HG03064 (cell line): ENCODE measurements at regions not wholly inside any gene's neighbourhood (a gene's known extent, or its start where the extent isn't known, plus 50 kb on each side); places are given as distances from the start of the nearest gene placed in this dataset.
"Not testable (repeated sequence)": the region's sequence is repeated elsewhere in the genome, so short reads cannot be mapped to it uniquely, and the experiment has no call there.

Experiments used
- ATAC-seq: cut with Tn5 transposase; IDR thresholded peaks from one replicate; pipeline ENCODE4 v1.9.1; 2021; ENCODE audit warnings: low read depth; ENCODE audit not compliant: unreplicated experiment

DNA sequence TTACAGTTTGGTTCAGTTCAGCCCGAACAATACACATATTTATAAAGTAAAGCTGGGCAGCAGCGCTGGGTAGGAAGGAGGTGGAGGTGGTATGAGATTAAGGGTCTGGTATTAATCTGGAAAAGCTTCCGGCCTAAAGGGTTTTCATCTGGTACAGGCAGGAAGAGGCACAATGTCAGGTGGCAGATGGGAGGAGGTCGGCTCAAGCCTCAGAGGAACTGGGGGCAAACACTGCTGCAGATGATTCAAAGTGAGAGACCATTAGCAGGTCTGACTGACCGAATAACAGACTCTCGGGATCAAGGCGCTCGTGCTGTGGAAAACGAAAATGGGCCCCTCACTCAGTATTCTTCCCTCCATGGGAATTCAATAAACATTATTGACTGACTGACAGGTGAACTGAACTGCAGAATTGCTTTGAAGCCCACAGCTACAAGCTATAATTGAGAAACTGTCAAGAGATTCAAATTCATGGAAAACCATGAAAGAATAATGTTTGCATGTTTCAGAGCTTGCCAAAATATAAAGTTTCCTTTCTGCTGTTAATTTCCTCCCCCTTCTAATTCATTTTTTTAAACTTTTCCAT is 75.3 kb downstream of the TMEM167A start:
- no peak for ATAC-seq

DNA sequence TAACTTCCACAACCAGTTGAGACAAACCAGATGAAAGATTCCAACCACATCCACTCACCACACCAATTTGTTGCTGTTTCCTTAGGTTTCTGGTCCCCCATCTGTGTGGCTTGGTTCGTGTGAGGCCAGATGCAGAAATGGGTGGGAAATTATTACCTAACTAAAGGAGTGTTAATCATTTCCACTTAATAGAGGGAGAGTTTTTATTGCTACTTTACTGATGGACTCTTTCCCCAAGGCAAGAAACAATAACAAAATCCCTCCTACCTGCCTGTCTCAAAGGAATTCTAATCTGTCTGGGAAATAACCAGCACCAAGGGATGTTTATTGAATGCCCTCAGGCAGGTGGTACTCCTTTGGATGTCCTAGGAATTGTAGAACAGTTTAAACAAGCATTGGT is 76.3 kb downstream of the TMEM167A start:
- ATAC-seq = no peak

DNA sequence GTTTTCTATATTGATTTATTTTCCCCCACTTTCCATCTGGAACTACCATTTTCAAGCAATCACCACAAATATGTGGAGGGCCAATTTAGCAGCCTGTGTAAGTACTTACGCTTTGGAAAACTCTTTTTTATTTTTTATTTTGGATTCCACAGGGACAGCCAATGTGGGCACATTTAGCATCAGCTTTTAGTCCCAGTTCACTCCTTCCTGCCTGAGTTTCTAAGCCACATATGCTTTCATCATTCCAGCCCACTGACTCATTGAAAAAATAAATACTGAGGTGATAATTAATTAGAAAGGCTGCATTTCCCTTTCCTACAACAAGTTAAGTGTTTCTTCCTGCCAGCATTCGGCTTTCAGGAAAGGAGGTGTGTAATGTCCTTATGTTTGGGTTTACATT is 76.8 kb downstream of the TMEM167A start:
- ATAC-seq = no peak

DNA sequence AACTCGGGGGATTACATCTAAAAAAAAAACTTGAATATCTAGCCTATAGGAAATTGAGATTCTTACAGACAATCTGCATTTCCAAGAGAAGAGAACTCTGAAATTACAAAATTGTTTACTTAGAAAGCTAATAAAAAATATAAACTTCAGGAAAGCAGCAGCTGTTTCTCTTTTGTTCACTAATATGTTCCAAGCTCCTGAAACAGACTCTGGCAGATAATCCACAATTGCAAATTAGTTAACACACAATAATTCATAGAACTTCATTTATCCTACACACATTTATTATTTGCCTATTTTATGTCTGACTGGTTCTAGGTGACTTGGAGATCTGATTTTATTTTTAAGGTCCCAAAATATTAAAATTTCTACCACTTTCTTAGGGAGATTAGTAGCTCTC is 83.8 kb downstream of the TMEM167A start:
- ATAC-seq = no peak

DNA sequence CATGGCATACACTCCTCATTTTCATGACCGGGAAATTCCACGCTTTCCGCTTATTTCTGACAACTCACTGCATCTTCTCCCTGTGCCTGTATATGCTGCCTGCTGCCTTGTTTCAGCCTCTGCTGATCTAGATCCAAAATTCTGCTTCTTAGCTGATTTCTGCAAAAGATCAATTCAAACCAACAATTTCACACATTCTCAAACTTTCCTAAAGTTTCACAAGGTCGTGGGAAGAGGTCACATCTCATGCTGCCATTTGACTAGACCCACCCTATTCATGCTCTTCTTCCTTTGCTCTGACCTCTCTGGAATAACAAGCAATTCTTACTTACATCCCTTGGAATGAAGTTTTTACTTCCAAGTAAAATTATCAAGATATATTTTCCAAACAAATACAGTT is 84.5 kb downstream of the TMEM167A start:
- ATAC-seq = no peak

DNA sequence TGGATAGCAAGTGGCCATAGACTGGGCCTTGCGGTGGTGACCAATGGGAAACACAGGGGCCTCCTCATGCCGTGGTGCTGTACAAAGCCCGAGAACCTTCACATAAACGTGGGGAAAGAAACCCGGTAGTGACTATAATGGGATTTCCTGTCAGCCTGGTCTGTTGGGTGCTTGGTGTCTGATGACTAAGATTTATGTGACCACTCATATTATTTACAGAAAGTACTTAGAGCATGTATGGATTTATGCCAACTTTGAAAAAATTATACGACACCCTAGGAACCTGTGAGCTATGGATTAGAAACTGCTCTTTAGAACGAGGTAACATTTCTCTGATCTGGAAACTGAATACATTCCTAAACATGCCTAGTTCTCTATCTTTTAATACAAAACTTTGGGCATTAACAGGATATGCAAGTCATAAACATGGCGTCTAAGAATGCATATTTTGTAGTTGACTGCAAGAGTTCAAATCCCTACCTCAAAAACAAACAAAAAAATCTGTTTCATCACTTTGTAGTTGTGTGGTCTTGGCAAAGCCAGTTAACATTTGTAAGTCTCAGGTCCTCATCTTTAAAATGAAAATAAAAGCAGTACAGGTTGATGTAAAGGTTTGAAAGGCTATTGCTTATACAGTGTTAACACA is 85.4 kb downstream of the TMEM167A start:
- no peak for ATAC-seq

DNA sequence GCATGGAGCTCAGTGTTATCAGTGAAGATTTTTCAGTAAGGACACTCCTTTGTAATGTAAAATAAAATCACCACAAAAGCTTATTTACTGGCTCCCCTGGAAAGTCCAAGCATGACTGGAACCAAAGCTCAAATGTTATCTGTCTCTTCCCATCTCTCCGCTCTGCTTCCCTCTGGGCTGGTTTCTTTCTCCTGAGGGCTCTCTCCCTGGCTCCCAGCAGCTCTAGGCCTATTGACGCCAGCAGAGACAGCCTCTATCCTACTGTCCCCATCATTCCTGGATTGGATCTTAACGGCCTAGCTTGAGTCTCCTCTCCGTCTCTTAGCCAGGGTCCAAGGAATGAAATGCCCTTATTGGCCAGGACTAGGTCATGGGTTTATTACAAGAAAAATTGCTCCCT is 86.1 kb downstream of the TMEM167A start:
- ATAC-seq = no peak

DNA sequence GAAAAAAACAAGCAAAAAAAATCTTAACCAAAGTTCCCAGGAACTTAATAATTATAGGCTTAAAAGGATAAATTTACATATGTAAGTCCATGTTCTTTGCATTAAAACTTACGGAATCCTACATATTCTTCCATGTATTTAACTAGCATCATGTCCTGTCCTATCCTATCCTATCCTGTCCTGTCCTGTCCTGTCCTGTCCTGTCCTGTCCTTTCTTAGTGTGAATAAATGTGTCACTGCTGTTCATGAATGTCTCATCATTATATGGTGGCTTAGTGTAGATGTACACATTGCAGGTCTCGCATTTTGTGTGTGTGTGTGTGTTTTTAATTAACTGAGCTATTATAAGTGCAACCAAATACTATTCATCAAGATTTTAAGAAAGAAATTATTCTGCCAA is 90.0 kb downstream of the TMEM167A start:
- ATAC-seq = no peak

DNA sequence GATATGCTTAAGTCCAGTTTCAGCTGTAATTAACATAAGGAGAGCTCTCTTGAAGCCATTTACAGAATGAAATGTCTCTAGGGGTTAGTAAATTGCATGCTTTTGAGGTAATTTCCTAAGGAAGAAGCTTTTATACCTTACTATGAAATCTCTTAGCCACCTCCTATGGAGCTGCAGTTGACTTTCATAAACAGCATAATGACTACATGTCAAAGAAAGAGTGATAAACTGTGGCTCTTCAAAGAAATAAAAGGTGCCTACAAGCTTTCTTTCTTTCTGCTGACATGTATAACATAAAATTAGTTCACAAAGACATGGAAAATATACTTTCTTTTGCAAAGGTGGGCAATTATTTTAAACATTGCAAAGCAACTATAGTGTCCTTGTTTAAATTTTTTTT is 90.8 kb downstream of the TMEM167A start:
- no peak for ATAC-seq

DNA sequence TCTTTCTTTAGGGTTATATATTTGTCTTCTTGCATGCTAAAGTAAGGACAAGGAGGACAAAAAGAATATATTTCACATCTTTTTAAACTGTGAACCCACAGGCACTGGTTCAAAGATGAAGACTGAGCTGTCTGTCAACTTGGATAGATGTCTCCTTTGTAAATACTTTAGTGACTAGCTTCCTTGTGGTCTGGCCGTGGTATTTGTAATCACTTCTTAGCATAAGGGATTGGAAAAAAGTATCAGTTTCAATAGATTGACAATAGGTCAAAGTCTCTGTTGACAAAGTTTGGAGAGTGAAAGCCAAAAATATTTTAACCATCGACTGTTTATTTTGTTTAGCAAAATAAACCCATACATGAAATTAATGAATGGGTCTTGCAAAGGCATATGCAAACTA is 91.4 kb downstream of the TMEM167A start:
- no peak for ATAC-seq

DNA sequence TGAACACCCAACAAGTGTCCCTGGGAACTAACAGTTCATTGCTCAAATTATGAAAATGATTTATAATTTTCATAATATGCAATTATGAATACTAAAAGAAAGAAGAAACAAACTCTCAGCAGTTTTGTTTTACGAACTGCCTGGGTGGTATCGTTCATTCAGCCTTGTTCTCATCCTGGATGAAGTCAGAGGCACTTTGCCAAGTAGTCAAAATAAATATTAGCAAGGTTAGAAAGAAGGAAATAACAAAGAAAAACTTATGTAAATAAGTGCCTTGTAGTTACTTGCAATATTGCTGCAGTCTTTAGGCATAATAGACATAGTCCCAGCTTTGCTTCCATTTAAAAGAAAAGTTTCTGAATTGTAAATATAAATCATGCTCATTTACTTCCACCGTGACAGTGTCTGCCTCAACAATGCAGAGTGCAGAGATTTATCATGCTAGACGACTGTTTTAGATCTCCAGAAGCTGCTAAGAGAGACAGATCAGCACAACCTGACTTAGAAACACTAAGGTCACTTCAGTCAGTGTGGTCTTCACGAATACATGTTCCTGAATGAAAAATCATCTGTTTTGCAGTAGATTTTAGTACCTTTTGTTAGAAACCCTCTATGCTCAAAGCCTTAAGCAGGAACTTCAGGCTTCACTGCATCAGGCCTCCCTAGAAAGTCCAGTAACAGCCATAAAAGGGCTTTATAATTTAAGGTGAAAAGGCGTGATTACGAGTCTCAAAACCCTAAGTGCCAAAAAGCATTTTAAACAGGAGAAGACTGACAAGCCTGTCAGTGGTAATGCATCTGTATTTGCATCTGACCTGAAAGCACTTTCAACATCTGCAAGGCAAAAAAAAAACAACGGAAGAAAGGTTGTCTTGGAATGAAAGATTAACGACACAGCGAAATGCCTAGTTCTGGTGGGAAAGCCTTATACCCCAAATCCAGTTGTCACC is 92.1 kb downstream of the TMEM167A start:
- ATAC-seq = no peak

DNA sequence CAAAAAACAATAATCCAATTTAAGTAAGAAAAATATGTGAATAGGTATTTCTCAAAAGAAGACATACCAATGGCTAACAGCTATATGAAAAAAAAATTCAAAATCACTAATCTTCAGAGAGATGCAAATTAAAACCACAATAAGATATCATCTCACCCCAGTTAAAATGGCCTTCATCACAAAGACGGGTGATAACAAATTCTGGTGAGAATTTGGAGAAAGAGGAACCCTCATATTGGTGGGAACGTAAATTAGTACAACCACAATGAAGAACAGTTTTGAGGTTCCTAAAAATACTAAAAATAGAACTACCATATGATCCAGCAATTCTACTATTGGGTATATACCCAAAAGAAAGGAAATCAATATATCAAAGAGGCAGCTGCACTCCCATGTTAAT is 94.3 kb downstream of the TMEM167A start:
- no peak for ATAC-seq

DNA sequence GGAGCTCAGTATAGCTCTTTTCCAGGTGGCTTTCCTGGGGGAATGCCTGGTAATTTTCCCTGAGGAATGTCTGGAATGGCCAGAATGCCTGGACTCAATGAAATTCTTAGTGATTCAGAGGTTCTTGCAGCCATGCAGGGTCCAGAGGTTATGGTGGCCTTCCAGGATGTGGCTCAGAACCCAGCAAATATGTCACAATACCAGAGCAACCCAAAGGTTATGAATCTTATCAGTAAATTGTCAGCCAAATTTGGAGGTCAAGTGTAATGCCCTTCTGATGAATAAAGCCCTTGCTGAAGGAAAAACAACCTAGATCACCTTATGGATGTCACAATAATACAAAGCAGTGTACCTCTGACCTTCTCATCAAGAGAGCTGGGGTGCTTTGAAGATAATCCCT is 100.3 kb downstream of the TMEM167A start:
- not testable (repeated sequence) for ATAC-seq

DNA sequence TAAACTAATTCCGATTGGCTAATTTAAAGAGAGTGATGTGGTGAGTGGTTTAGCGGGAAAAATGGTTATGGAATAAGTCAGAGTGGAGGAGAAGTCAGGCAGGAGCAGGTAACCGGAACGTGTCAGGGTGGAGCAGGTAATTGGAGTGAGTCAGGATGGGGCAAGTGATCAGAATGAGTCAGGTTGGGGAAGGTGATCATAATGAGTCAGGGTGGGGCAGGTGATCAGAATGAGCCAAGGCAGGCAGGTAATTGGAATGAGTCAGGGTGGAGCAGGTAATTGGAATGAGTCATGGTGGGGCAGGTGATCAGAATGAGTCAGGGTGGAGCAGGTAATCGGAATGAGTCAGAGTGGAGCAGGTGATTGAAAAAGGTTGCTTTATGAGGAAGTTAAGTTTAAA is 101.4 kb downstream of the TMEM167A start:
- no peak for ATAC-seq

DNA sequence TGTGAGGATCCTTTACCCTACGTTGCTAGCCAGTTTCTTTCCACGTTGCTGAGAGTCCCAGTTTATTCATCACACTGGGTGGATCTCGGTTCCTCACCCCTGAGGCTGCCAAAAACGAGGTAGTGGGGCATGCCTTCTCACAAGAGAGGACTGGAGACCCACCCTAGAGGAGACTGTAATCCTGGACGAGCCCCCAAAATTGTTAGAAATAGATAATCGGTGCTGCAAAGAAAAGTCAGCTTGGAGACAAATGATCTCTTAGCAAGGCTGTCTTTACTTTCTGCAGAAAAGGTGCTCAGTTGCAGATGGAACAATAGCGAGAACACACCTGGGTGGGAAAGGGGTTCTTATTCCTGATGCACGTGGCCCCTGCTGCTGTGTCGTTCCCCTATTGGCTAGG is 101.8 kb downstream of the TMEM167A start:
- ATAC-seq = no peak

DNA sequence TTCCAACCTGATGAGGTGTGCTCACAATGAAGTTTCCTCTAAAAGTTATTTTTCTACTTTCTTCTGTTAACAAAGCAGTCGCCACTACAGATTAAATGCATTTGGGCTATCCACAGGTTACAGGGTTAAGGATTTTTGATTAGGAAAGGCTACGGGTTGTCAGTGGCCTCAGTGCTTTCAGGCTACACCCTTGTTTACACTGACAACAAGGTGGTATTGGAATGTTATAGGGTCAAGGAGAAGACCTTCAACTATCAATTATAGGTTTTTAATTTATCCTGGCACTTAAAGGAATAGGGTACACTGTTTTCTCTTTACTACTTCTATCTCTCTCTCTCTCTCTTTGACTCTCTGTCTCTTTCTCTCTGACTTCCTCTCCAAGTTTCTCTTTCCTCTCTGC is 102.8 kb downstream of the TMEM167A start:
- ATAC-seq = not testable (repeated sequence)

DNA sequence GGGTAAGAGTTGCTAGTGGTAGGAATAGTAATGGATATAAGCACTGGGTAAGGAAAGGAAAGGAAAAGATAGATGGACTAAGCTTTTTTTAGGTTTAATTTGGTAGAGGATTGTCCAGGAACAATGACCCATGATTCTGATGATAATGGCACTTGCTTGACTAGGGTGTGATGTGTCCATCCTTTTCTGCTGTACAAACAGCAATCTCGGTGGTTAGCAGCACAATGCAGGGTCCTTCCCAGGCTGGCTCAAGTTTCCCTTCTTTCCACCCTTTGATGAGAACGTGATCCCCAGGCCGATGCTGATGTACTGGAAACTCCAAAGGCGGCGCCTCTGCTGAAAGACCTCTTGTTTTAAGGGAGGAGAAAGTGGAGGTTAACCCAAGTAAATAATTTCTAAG is 105.3 kb downstream of the TMEM167A start:
- no peak for ATAC-seq

DNA sequence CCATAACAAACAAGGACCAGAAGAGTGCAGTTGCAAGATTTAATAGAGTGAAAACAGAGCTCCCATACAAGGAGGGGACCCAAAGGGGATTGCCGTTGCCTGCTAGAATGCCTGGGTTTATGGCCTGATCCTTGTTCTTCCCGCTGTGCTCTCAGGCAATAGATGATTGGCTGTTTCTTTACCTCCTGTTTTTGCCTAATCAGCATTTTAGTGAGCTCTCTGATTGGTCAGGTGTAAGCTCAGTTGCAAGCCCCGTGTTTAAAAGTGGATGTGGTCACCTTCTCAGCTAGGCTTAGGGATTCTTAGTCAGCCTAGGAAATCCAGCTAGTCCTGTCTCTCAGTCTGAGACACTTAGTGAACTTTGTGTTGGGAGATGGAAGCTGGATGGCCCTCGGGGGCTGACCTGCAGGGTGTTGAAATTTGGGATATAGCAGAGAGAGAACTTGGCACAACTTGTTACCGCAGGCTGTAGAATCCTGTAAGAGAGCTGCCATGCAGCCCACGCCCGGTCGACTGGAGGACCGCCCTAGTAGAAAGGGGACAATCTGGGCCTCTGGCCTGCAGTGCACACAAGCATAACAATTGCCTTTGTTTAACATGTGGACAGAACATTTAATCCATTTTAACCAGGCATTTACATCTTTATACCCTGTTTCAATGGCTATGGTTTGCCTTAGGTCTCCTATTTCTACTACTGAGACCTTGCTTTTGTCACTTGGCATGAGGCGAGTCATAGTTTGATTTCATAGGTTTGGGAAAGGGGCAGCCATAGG is 106.0 kb downstream of the TMEM167A start:
- ATAC-seq = not testable (repeated sequence)

DNA sequence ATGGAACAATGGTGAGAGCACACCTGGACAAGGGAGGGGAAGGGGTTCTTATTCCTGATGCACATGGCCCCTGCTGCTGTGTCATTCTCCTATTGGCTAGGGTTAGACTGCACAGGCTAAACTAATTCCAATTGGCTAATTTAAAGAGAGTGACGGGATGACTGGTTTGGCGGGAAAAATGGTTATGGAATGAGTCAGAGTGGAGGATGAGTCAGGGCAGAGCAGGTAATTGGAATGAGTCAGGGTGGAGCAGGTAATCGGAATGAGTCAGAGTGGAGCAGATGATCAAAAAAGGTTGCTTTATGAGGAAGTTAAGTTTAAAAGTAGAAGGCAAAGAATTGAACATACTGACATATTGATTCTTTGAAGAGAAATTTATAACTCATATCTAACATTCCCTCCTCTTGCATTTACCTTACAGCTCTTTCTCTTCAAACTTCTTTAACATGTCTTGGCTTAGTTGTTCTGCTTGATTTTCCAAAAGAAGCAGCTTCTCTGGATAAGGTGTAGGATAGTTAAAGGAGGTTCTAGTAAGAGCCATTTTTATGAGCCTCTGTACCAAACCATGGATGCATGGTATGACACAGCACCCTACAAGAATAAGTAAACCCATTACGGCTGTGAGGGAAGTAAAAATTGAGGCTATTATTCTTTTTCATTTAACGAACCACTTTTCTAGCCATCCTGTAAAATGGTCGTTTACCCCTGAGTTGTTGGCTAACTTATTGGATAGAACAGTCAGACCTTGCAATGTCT is 107.8 kb downstream of the TMEM167A start:
- not testable (repeated sequence) for ATAC-seq

DNA sequence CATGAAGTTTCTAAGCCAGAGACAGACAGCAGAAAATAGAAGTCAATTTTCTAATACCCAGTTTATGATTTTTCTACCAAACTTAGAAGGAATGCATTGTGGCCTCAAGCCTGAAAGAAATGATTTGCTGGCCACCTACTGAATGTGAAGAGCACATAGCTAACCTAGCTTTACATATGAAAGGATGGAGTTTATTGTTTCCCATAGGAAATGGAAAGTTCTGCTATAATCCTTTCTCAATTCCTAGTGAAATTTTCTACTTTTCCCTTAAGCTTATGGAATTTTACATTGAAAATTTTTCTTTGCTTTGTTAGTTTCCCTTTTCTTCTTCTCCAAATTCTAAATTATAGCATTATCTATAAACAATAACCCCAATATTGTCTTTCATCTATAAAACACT is 110.1 kb downstream of the TMEM167A start:
- ATAC-seq = no peak
